ENCODE measurements at regions not wholly inside any gene's neighbourhood (a gene's known extent, or its start where the extent isn't known, plus 50 kb on each side); places are given as distances from the start of the nearest gene placed in this dataset.

- Histone ChIP-seq H3K36me3 (ENCODE audit: control insufficient read depth, insufficient read depth, low read length) (no peaks in the 10 kb centered on the region), H3K4me3 (ENCODE audit: low read depth, low read length) (no peak overlapping the region), H3K27me3 (ENCODE audit: control insufficient read depth, insufficient read depth, low read length) (no peaks in the 10 kb centered on the region)
- DNase-seq (ENCODE audit: low read depth): no peak
- no peak for TF ChIP-seq CTCF (IDR thresholded peaks at IDR 0.05; ENCODE audit: insufficient read depth, low read length, poor library complexity, severe bottlenecking)
Observed at GRCh38 chr20:11483697-11484096, 434.0 kb upstream of the BTBD3 start.

- no peak for TF ChIP-seq CTCF (IDR thresholded peaks at IDR 0.05; ENCODE audit: insufficient read depth, low read length, poor library complexity, severe bottlenecking)
Observed at GRCh38 chr20:11484479-11484878, 433.2 kb upstream of the BTBD3 start.

GRCh38 chr20:11492386-11492785 lies 425.3 kb upstream of the BTBD3 start:
- no peak for DNase-seq (ENCODE audit: low read depth)
- H3K4me3 ChIP-seq (ENCODE audit: low read depth, low read length): no peak overlapping the region
- no peaks in the 10 kb centered on the region for H3K36me3 ChIP-seq (ENCODE audit: control insufficient read depth, insufficient read depth, low read length)
- no peak for TF ChIP-seq CTCF (IDR thresholded peaks at IDR 0.05; ENCODE audit: insufficient read depth, low read length, poor library complexity, severe bottlenecking)
- H3K27me3 ChIP-seq (ENCODE audit: control insufficient read depth, insufficient read depth, low read length): no peaks in the 10 kb centered on the region

More at GRCh38 chr20:11484479-11484878, 433.2 kb upstream of the BTBD3 start:
- H3K27me3 ChIP-seq (ENCODE audit: control insufficient read depth, insufficient read depth, low read length): no peaks in the 10 kb centered on the region
- no peak overlapping the region for H3K4me3 ChIP-seq (ENCODE audit: low read depth, low read length)
- DNase-seq (ENCODE audit: low read depth): no peak
- no peaks in the 10 kb centered on the region for H3K36me3 ChIP-seq (ENCODE audit: control insufficient read depth, insufficient read depth, low read length)

GRCh38 chr20:11492846-11493245 lies 424.8 kb upstream of the BTBD3 start:
- H3K27me3 ChIP-seq (ENCODE audit: control insufficient read depth, insufficient read depth, low read length): no peaks in the 10 kb centered on the region
- no peak for DNase-seq (ENCODE audit: low read depth)
- H3K4me3 ChIP-seq (ENCODE audit: low read depth, low read length): no peak overlapping the region
- no peaks in the 10 kb centered on the region for H3K36me3 ChIP-seq (ENCODE audit: control insufficient read depth, insufficient read depth, low read length)
- no peak for TF ChIP-seq CTCF (IDR thresholded peaks at IDR 0.05; ENCODE audit: insufficient read depth, low read length, poor library complexity, severe bottlenecking)

- Histone ChIP-seq H3K36me3 (ENCODE audit: control insufficient read depth, insufficient read depth, low read length) (no peaks in the 10 kb centered on the region), H3K4me3 (ENCODE audit: low read depth, low read length) (no peak overlapping the region), H3K27me3 (ENCODE audit: control insufficient read depth, insufficient read depth, low read length) (no peaks in the 10 kb centered on the region)
- TF ChIP-seq CTCF (IDR thresholded peaks at IDR 0.05; ENCODE audit: insufficient read depth, low read length, poor library complexity, severe bottlenecking): no peak
- DNase-seq (ENCODE audit: low read depth): peak; percentile 57
Observed at GRCh38 chr20:11496380-11496779, 421.3 kb upstream of the BTBD3 start.

- no peak for DNase-seq (ENCODE audit: low read depth)
- H3K36me3 ChIP-seq (ENCODE audit: control insufficient read depth, insufficient read depth, low read length): no peaks in the 10 kb centered on the region
- no peaks in the 10 kb centered on the region for H3K27me3 ChIP-seq (ENCODE audit: control insufficient read depth, insufficient read depth, low read length)
- no peak for TF ChIP-seq CTCF (IDR thresholded peaks at IDR 0.05; ENCODE audit: insufficient read depth, low read length, poor library complexity, severe bottlenecking)
- H3K4me3 ChIP-seq (ENCODE audit: low read depth, low read length): no peak overlapping the region
Observed at GRCh38 chr20:11497545-11497944, 420.1 kb upstream of the BTBD3 start.
